ENCODE measurements at regions not wholly inside any gene's neighbourhood (a gene's known extent, or its start where the extent isn't known, plus 50 kb on each side); places are given as distances from the start of the nearest gene placed in this dataset.

DNA sequence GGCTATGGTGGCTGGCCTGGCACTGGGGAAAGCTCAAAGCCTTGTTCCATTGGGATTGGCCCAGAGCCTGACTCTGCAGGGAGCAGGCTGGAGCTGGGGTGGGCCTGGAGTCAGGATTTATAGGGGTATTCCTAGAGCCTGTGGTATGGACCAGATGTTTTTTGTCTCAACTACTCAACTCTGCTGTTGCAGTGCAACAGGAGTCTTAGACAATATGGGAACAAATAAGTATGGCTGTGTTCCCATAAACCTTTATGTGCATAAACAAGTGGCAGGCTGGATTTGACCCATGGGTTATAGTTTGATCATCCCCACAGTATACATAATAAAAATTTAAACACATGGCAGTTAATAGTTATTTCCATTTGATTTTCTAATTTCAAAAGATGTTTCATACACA is 557.9 kb upstream of the ARX start:
- no peak for DNase-seq
- Histone ChIP-seq H3K36me3 (no peaks in the 10 kb centered on the region), H3K27me3 (no peaks in the 10 kb centered on the region), H3K4me3 (no peak overlapping the region), H3K27ac (no peak overlapping the region), H3K9me3 (no peaks in the 10 kb centered on the region), H3K4me1 (no peaks in the 10 kb centered on the region)
- TF ChIP-seq POLR2AphosphoS5 (IDR thresholded peaks at IDR 0.05) (no peak), POLR2A (IDR thresholded peaks at IDR 0.05) (no peak), EP300 (IDR thresholded peaks at IDR 0.05) (no peak)
- TF ChIP-seq, protein P1, sequence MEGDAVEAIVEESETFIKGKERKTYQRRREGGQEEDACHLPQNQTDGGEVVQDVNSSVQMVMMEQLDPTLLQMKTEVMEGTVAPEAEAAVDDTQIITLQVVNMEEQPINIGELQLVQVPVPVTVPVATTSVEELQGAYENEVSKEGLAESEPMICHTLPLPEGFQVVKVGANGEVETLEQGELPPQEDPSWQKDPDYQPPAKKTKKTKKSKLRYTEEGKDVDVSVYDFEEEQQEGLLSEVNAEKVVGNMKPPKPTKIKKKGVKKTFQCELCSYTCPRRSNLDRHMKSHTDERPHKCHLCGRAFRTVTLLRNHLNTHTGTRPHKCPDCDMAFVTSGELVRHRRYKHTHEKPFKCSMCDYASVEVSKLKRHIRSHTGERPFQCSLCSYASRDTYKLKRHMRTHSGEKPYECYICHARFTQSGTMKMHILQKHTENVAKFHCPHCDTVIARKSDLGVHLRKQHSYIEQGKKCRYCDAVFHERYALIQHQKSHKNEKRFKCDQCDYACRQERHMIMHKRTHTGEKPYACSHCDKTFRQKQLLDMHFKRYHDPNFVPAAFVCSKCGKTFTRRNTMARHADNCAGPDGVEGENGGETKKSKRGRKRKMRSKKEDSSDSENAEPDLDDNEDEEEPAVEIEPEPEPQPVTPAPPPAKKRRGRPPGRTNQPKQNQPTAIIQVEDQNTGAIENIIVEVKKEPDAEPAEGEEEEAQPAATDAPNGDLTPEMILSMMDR (IDR thresholded peaks at IDR 0.05), result no peak
- no peak for ATAC-seq (ENCODE audit: low FRiP score in 2 of 2)

DNA sequence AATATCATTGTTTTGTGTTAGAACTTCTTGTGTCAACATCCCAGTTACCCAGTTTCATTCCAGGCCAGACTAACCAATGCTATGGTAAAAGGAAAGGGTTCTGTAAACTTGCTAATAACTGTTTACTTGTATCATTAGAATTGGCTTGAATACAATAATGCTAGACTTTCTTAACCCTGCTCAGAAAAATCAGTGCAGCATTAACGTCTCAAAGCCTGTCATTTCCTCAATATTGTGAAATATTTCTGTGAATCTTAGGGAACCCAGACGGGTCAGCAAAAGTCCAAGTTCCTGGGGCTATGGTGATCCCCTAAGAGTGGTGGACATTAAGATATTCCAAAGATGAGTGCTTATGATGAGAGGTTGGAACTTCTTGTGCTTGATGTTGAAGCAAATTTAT is 541.2 kb upstream of the MAGEB18 start:
- Histone ChIP-seq H3K27ac (no peak overlapping the region), H3K36me3 (no peaks in the 10 kb centered on the region), H3K27me3 (no peaks in the 10 kb centered on the region), H3K4me1 (no peaks in the 10 kb centered on the region), H3K4me3 (no peak overlapping the region), H3K9me3 (no peaks in the 10 kb centered on the region)
- DNase-seq (no peak), ATAC-seq (ENCODE audit: low FRiP score in 2 of 2) (no peak)
- 26 to 39% methylated on average over 2 of the region's 2 CpGs for WGBS, 2 donors
- TF ChIP-seq POLR2A (IDR thresholded peaks at IDR 0.05) (no peak), EP300 (IDR thresholded peaks at IDR 0.05) (no peak)
- TF ChIP-seq, protein P1 (IDR thresholded peaks at IDR 0.05), result no peak

DNA sequence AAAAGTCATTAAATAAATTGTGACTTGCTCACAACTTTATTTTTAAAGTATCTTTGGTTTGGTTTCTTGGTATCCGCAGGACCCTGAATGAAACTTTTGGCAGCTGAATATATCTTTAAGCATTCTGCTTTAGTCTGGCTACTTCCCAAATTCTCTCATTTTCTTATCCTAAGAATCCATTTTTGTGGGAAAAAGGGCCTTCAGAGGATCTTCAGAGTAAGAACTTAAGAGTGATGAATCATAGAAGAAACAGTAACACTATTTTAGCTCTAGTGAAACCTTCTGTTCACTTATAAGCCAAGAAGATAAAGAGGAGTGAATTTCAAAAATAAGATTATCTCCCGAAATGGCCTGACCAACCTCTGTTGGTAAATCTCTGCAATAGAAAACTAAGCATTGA is 540.6 kb upstream of the MAGEB18 start:
- Histone ChIP-seq H3K36me3 (no peaks in the 10 kb centered on the region), H3K4me1 (no peaks in the 10 kb centered on the region), H3K27ac (no peak overlapping the region), H3K27me3 (no peaks in the 10 kb centered on the region), H3K9me3 (no peaks in the 10 kb centered on the region), H3K4me3 (no peak overlapping the region)
- TF ChIP-seq EP300 (IDR thresholded peaks at IDR 0.05) (no peak), POLR2A (IDR thresholded peaks at IDR 0.05) (no peak), POLR2AphosphoS5 (IDR thresholded peaks at IDR 0.05) (no peak)
- TF ChIP-seq, protein P1 (IDR thresholded peaks at IDR 0.05), result no peak
- DNase-seq, result no peak
- 76% methylated on average over 2 of the region's 2 CpGs for WGBS, 2 donors
- no peak for ATAC-seq (ENCODE audit: low FRiP score in 2 of 2)

DNA sequence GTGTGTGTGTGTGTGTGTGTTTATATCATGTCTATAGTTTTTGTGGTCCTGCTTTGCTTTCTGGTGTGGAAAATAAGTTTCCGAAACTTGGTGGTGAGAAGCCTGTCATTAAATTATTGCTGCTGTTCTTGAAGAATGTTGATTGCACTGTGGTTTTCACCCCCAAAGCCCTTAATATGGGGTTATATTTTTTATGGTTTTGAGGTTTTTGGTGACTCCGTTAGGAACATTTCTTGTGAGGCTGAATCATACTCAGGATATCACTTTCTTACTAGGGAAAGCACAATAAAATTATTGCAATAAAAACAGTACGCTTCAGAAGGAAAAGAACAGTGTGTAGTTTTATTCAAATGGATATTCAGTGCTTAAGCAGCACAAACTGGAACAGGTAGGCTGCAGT is 539.1 kb upstream of the MAGEB18 start:
- TF ChIP-seq EP300 (IDR thresholded peaks at IDR 0.05) (no peak), POLR2AphosphoS5 (IDR thresholded peaks at IDR 0.05) (no peak), POLR2A (IDR thresholded peaks at IDR 0.05) (no peak)
- TF ChIP-seq, protein P1 (IDR thresholded peaks at IDR 0.05), result no peak
- Histone ChIP-seq H3K4me1 (no peaks in the 10 kb centered on the region), H3K27ac (no peak overlapping the region), H3K4me3 (no peak overlapping the region), H3K36me3 (no peaks in the 10 kb centered on the region), H3K27me3 (no peaks in the 10 kb centered on the region), H3K9me3 (no peaks in the 10 kb centered on the region)
- DNase-seq (no peak), ATAC-seq (ENCODE audit: low FRiP score in 2 of 2) (no peak)
- WGBS, 2 donors, result 67 to 69% methylated on average over 3 of the region's 3 CpGs

DNA sequence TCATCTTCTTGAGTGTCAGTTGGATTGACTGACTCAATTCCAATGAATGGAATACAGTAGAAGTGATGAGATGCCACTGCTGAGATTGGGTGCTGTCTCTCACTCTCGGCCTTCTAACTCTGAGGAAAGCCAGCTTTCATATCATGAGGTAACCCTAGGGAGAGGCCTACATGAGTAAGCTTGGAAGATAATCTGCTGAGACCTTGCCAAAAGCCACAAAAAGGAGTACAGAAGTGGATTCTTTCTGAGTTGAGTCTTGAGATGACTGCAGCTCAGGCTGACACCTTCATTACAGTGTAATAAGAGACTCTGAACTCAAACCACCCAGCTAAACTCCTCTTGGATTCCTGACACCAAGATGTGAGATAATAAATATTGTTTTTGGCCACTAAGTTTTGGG is 537.4 kb upstream of the MAGEB18 start:
- Histone ChIP-seq H3K4me1 (no peaks in the 10 kb centered on the region), H3K9me3 (peaks cover 0 to 6% (median 0%) of the 10 kb centered on the region in 4 donors), H3K27ac (no peak overlapping the region), H3K27me3 (no peaks in the 10 kb centered on the region), H3K36me3 (no peaks in the 10 kb centered on the region), H3K4me3 (no peak overlapping the region)
- TF ChIP-seq POLR2AphosphoS5 (IDR thresholded peaks at IDR 0.05), result no peak
- no peak for TF ChIP-seq POLR2A (IDR thresholded peaks at IDR 0.05)
- TF ChIP-seq, protein P1 (IDR thresholded peaks at IDR 0.05), result no peak
- TF ChIP-seq EP300 (IDR thresholded peaks at IDR 0.05), result no peak
- 71 to 80% methylated on average over 1 of the region's 1 CpG for WGBS, 2 donors
- DNase-seq (no peak), ATAC-seq (ENCODE audit: low FRiP score in 2 of 2) (no peak)

Measured in upper lobe of left lung (tissue), 6 donors.